BJ (cell line): ENCODE measurements at regions not wholly inside any gene's neighbourhood (a gene's known extent, or its start where the extent isn't known, plus 50 kb on each side); places are given as distances from the start of the nearest gene placed in this dataset.

Experiments used
- CTCF ChIA-PET: fragments of 350-600 bp; formaldehyde crosslinking; extraction: SDS; loops from one replicate; lab custom pipeline; 2021; ENCODE audit warnings: antibody characterized with exemption, inconsistent platforms; lab: Yijun Ruan, JAX
- POLR2A ChIA-PET: fragments of 300-600 bp; sonication (Branson Sonifier 250); formaldehyde crosslinking; extraction: SDS; loops from one replicate; lab custom pipeline; 2021; ENCODE audit warnings: antibody characterized with exemption; lab: Charles Lee
- DNase-seq: peaks from one replicate; pipeline ENCODE4 v3.0.0-alpha.2; 2011; ENCODE audit warnings: low read depth
- H3K27me3 ChIP-seq: 2 replicates; pipeline ENCODE4 v1.6.0; 2011; ENCODE audit warnings: low read length; ENCODE audit not compliant: control insufficient read depth, insufficient read depth
- H3K36me3 ChIP-seq: 2 replicates; pipeline ENCODE4 v1.5.1; 2011; ENCODE audit warnings: low read length; ENCODE audit not compliant: control insufficient read depth, insufficient read depth
- H3K4me3 ChIP-seq: 2 replicates; pipeline ENCODE4 v1.5.1; 2011; ENCODE audit warnings: low read depth, mild to moderate bottlenecking, control low read depth, low read length
- TF ChIP-seq, protein P1 (sequence below): IDR thresholded peaks from 2 replicates; pipeline ENCODE4 v1.5.1; 2011; ENCODE audit warnings: low read depth, mild to moderate bottlenecking, control low read depth, inconsistent platforms, low read length, moderate library complexity; ENCODE audit not compliant: insufficient read depth

DNA sequence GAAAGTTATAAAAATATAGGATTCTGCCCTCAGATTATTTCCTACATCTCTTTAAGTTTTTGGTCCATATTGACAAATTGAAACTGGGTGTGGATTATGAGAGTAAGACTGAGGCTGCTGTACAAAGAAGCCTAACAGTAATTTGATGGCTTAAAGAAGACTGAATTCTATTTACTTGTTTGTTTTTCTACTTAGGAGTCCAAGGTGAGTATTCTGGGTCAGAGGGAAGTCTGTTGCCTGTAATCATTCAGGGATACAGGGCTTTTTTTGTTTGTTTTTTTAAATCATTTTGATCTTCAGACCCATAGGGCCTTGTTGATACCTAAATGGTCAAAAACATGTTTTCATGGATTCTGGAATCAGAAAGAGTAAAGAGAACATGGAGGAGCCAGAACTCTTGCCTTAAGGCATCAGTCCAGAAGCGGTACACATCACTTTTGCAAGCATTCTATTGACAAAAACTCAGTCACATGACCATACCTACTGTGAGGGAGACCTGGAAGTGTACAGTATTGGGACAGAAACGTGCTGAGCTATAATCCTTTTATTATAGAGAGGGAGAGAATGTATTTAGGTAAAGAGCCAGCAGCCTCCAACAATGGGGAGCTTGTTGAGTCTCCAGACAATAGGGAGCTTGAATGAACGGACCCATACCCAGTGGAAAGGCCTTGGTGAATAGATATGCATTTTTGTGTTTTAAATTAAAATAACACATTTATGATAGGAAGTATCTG lies 102.7 kb downstream of the LRRC70 start:
- POLR2A ChIA-PET: no interaction called here
- Histone ChIP-seq H3K27me3 (no peaks in the 10 kb centered on the region), H3K4me3 (no peak overlapping the region), H3K36me3 (no peaks in the 10 kb centered on the region)
- DNase-seq: no peak
- CTCF ChIA-PET: no interaction called here
- TF ChIP-seq, protein P1, sequence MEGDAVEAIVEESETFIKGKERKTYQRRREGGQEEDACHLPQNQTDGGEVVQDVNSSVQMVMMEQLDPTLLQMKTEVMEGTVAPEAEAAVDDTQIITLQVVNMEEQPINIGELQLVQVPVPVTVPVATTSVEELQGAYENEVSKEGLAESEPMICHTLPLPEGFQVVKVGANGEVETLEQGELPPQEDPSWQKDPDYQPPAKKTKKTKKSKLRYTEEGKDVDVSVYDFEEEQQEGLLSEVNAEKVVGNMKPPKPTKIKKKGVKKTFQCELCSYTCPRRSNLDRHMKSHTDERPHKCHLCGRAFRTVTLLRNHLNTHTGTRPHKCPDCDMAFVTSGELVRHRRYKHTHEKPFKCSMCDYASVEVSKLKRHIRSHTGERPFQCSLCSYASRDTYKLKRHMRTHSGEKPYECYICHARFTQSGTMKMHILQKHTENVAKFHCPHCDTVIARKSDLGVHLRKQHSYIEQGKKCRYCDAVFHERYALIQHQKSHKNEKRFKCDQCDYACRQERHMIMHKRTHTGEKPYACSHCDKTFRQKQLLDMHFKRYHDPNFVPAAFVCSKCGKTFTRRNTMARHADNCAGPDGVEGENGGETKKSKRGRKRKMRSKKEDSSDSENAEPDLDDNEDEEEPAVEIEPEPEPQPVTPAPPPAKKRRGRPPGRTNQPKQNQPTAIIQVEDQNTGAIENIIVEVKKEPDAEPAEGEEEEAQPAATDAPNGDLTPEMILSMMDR: no peak

DNA sequence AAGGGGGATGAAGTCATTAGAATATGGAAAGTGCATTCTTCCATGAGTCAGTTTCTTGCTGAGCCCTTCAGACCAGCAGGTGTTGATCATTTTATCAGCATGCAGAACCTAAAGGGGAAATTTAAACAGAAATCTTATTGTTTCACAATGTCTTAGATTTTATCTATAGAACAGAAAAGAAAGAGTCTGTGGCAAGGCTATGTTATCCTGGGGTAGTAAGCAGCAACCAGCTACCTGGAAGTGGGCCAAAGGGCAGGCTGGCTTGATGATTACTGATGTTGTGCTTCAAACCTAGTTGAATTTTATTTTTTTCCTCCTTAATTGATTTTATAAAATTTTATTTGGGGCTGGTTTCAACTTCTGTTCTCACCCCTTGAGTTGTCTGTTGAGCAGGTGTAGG lies 101.5 kb downstream of the LRRC70 start:
- TF ChIP-seq, protein P1: no peak
- H3K27me3 ChIP-seq: no peaks in the 10 kb centered on the region
- H3K4me3 ChIP-seq: no peak overlapping the region
- H3K36me3 ChIP-seq: no peaks in the 10 kb centered on the region
- ChIA-PET CTCF (no interaction called here), POLR2A (no interaction called here)
- no peak for DNase-seq
